ENCODE measurements at regions not wholly inside any gene's neighbourhood (a gene's known extent, or its start where the extent isn't known, plus 50 kb on each side); places are given as distances from the start of the nearest gene placed in this dataset.

DNA sequence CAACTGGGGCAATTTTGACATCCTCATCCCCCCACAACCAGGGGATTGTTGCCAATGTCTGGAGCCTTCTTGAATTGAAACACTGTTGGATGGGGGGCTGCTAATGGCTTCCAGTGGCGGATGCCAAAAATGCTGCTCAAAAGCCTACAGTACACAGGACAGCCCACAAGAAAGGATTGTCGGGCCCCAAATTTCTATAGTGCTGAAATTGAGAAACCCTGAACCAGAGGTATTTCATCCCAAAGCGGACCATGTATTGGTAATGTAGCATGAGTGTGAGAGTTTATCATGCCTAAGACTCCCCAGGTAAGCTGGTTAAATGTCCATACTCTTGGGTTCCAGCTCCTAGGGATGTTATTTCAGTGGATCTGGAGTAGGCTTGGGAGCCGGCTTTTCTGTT lies 544.0 kb downstream of the BCL11B start:
- H3K9ac ChIP-seq (ENCODE audit: extremely low read depth, low read length, poor library complexity, severe bottlenecking), result no peak overlapping the region
- H3K27me3 ChIP-seq (ENCODE audit: control insufficient read depth, insufficient read depth, low read length, poor library complexity, severe bottlenecking), result no peaks in the 10 kb centered on the region
- WGBS, 2 experiments (ENCODE audit: insufficient coverage in 1 of 2, insufficient read length in 1 of 2), result 97 to 100% methylated on average over 1 to 4 of the region's 4 CpGs
- Mint-ChIP-seq H3K36me3 (ENCODE audit: low read depth) (no peaks in the 10 kb centered on the region), H3K4me3 (no peak overlapping the region), H3K4me1 (peaks cover 10% of the 10 kb centered on the region), H3K9me3 (no peaks in the 10 kb centered on the region), H3K27ac (no peak overlapping the region), H3K27me3 (ENCODE audit: insufficient read depth) (no peaks in the 10 kb centered on the region)
- no peak overlapping the region for H3K27ac ChIP-seq (ENCODE audit: low read depth, low read length)
- peaks cover 5% of the 10 kb centered on the region for H3K4me1 ChIP-seq (ENCODE audit: control insufficient read depth, insufficient read depth, low read length)
- no peak overlapping the region for H3K4me3 ChIP-seq (ENCODE audit: low read length)
- no peak for DNase-seq
- no peaks in the 10 kb centered on the region for H3K9me3 ChIP-seq (ENCODE audit: control insufficient read depth, low read length)
- TF ChIP-seq, protein P1, sequence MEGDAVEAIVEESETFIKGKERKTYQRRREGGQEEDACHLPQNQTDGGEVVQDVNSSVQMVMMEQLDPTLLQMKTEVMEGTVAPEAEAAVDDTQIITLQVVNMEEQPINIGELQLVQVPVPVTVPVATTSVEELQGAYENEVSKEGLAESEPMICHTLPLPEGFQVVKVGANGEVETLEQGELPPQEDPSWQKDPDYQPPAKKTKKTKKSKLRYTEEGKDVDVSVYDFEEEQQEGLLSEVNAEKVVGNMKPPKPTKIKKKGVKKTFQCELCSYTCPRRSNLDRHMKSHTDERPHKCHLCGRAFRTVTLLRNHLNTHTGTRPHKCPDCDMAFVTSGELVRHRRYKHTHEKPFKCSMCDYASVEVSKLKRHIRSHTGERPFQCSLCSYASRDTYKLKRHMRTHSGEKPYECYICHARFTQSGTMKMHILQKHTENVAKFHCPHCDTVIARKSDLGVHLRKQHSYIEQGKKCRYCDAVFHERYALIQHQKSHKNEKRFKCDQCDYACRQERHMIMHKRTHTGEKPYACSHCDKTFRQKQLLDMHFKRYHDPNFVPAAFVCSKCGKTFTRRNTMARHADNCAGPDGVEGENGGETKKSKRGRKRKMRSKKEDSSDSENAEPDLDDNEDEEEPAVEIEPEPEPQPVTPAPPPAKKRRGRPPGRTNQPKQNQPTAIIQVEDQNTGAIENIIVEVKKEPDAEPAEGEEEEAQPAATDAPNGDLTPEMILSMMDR (conservative IDR thresholded peaks at IDR 0.05), result no peak
- H3K36me3 ChIP-seq (ENCODE audit: control insufficient read depth, insufficient read depth, low read length), result no peaks in the 10 kb centered on the region

DNA sequence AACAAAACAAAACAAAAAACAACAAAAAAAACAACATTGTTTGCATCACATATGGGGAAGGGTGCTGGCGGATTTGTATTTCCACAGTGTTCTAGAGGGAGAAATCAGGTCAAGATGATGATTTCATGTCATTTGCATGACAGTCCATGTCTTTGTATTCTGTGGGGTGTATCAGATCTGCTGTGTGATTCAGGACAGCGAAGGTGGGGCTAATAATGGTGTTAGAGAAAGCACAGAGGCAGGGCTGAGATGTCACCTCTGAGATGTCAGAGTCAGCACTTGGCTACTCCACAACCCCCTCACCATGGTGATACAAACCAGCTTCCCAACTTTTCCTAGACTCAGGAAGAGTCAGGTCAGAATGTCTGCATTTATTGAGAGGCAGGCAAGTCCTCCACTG lies 543.2 kb downstream of the BCL11B start:
- no peaks in the 10 kb centered on the region for H3K27me3 ChIP-seq (ENCODE audit: control insufficient read depth, insufficient read depth, low read length, poor library complexity, severe bottlenecking)
- H3K4me3 ChIP-seq (ENCODE audit: low read length), result no peak overlapping the region
- no peak overlapping the region for H3K27ac ChIP-seq (ENCODE audit: low read depth, low read length)
- peaks cover 5% of the 10 kb centered on the region for H3K4me1 ChIP-seq (ENCODE audit: control insufficient read depth, insufficient read depth, low read length)
- Mint-ChIP-seq H3K9me3 (no peaks in the 10 kb centered on the region), H3K4me3 (no peak overlapping the region), H3K4me1 (peaks cover 10% of the 10 kb centered on the region), H3K36me3 (ENCODE audit: low read depth) (no peaks in the 10 kb centered on the region), H3K27me3 (ENCODE audit: insufficient read depth) (no peaks in the 10 kb centered on the region), H3K27ac (no peak overlapping the region)
- no peak overlapping the region for H3K9ac ChIP-seq (ENCODE audit: extremely low read depth, low read length, poor library complexity, severe bottlenecking)
- 87 to 100% methylated on average over 2 of the region's 2 CpGs for WGBS, 2 experiments (ENCODE audit: insufficient coverage in 1 of 2, insufficient read length in 1 of 2)
- TF ChIP-seq, protein P1 (conservative IDR thresholded peaks at IDR 0.05), result no peak
- H3K9me3 ChIP-seq (ENCODE audit: control insufficient read depth, low read length), result no peaks in the 10 kb centered on the region
- no peaks in the 10 kb centered on the region for H3K36me3 ChIP-seq (ENCODE audit: control insufficient read depth, insufficient read depth, low read length)
- no peak for DNase-seq

DNA sequence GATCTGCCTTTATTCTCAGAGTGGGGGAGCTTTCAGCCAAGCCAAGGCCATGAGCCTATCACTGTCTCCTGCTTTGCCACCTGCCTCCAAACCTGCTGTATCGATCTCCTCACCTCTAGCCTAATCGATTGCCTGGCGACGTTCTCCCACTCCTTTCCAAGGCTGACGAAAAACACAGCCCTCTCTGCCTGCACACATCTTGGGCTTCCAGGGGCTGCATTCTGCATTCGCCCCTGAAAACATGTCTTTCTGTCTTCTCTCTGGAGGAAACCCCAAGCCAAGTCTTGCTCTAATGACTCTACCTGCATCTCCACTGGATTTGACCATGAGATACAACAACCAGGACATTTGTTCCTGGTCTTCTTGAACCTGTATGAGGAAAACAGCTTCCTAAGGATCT lies 540.7 kb downstream of the BCL11B start:
- Histone ChIP-seq H3K4me3 (ENCODE audit: low read length) (no peak overlapping the region), H3K4me1 (ENCODE audit: control insufficient read depth, insufficient read depth, low read length) (no peaks in the 10 kb centered on the region), H3K9ac (ENCODE audit: extremely low read depth, low read length, poor library complexity, severe bottlenecking) (no peak overlapping the region), H3K27me3 (ENCODE audit: control insufficient read depth, insufficient read depth, low read length, poor library complexity, severe bottlenecking) (no peaks in the 10 kb centered on the region), H3K36me3 (ENCODE audit: control insufficient read depth, insufficient read depth, low read length) (no peaks in the 10 kb centered on the region), H3K27ac (ENCODE audit: low read depth, low read length) (no peak overlapping the region), H3K9me3 (ENCODE audit: control insufficient read depth, low read length) (no peaks in the 10 kb centered on the region)
- no peak overlapping the region for H3K4me3 Mint-ChIP-seq
- WGBS, 2 experiments (ENCODE audit: insufficient coverage in 1 of 2, insufficient read length in 1 of 2), result 88 to 91% methylated on average over 6 of the region's 6 CpGs
- H3K27me3 Mint-ChIP-seq (ENCODE audit: insufficient read depth), result no peaks in the 10 kb centered on the region
- H3K36me3 Mint-ChIP-seq (ENCODE audit: low read depth), result no peaks in the 10 kb centered on the region
- no peaks in the 10 kb centered on the region for H3K9me3 Mint-ChIP-seq
- H3K4me1 Mint-ChIP-seq, result peaks cover 3% of the 10 kb centered on the region
- no peak overlapping the region for H3K27ac Mint-ChIP-seq
- DNase-seq, result no peak
- TF ChIP-seq, protein P1 (conservative IDR thresholded peaks at IDR 0.05), result no peak

Measured in endodermal cell (in vitro differentiated cells).